HCT116 (cell line): ENCODE measurements at regions not wholly inside any gene's neighbourhood (a gene's known extent, or its start where the extent isn't known, plus 50 kb on each side); places are given as distances from the start of the nearest gene placed in this dataset.

Source experiments
- ATAC-seq: fragments of 200-7000 bp; cut with Tn5 transposase; 2 replicates; pipeline ENCODE4 v1.9.1; 2020; ENCODE audit warnings: mild to moderate bottlenecking, moderate library complexity
- BruUV-seq: library from RNA; stranded (reverse); fragments of 400-500 nt; replicated peaks from 2 replicates; lab custom pipeline; 2021; lab: Mats Ljungman, UMichigan
- CTCF ChIA-PET: fragments of 300-600 bp; sonication (Branson Sonifier 250); formaldehyde crosslinking; loops from one replicate; lab custom pipeline; 2021; ENCODE audit warnings: antibody characterized with exemption; lab: Charles Lee
- POLR2A ChIA-PET: fragments of 300-600, 350-600 bp; sonication (Branson Sonifier 250); formaldehyde crosslinking; loops from one replicate; lab custom pipeline; 2021; ENCODE audit warnings: antibody characterized with exemption; lab: Charles Lee
- RAD21 ChIA-PET, 2 experiments: fragments of 300-600 bp; sonication (Branson Sonifier 250); formaldehyde crosslinking; loops; one replicate each; lab custom pipeline; 2023; ENCODE audit warnings: low total read pairs in 2 of 2; ENCODE audit not compliant: uncharacterized antibody in 2 of 2, unreplicated experiment in 2 of 2, low non-redundant PET in 1 of 2; lab: Charles Lee
- DNase-seq: peaks from one replicate; pipeline ENCODE4 v3.0.0-alpha.2; 2010; ENCODE audit warnings: low read depth, low spot score
- H2AFZ ChIP-seq: fragments of 200-600 bp; shearing (Covaris generic), sonication (generic); 2 replicates; pipeline ENCODE4 v1.6.1; 2017; ENCODE audit warnings: low read depth, mixed run types, mixed read lengths, antibody characterized with exemption, low read length; ENCODE audit not compliant: poor library complexity, severe bottlenecking
- H3K27ac ChIP-seq: 2 replicates; pipeline ENCODE4 v1.5.1; 2012; ENCODE audit warnings: low read depth, low read length
- H3K27me3 ChIP-seq: fragments of 200-600 bp; sonication (generic); 2 replicates; pipeline ENCODE4 v1.6.1; 2016; ENCODE audit warnings: mixed run types, low read length, mixed read lengths; ENCODE audit not compliant: insufficient read depth
- H3K36me3 ChIP-seq, 2 experiments: fragments of 200-500 bp in 1 of 2; fragments of 200-600 bp in 1 of 2; sonication (Bioruptor generic) in 1 of 2; sonication (generic) in 1 of 2; 2 replicates each; pipeline versions ENCODE4 v1.5.1 to v1.6.1; 2014 to 2016; ENCODE audit warnings: low read length in 2 of 2, inconsistent platforms in 1 of 2, mixed read lengths in 1 of 2, mixed run types in 1 of 2; ENCODE audit not compliant: insufficient read depth in 2 of 2, control insufficient read depth in 1 of 2
- H3K4me1 ChIP-seq, 2 experiments: fragments of 200-600 bp in 1 of 2; sonication (generic) in 1 of 2; 2 replicates each; pipeline versions ENCODE4 v1.5.1 to v1.6.1; 2012 to 2017; ENCODE audit warnings: low read length in 2 of 2, inconsistent platforms in 1 of 2, mild to moderate bottlenecking in 1 of 2, mixed read lengths in 1 of 2, mixed run types in 1 of 2, moderate library complexity in 1 of 2; ENCODE audit not compliant: insufficient read depth in 2 of 2, control insufficient read depth in 1 of 2
- H3K4me2 ChIP-seq: fragments of 200-600 bp; sonication (generic); 2 replicates; pipeline ENCODE4 v1.6.1; 2017; ENCODE audit warnings: mixed run types, low read length, mixed read lengths
- H3K4me3 ChIP-seq, 2 experiments: fragments of 200-600 bp in 1 of 2; sonication (generic) in 1 of 2; replicated peaks in 1 of 2; 2 replicates each; pipeline ENCODE4 v1.5.1; 2011 to 2016; ENCODE audit warnings: low read length in 2 of 2, control low read depth in 1 of 2, low read depth in 1 of 2, mild to moderate bottlenecking in 1 of 2, mixed read lengths in 1 of 2, mixed run types in 1 of 2
- H3K79me2 ChIP-seq: fragments of 200-600 bp; sonication (generic); 2 replicates; pipeline ENCODE4 v1.6.1; 2017; ENCODE audit warnings: mild to moderate bottlenecking, mixed run types, low read length, moderate library complexity, mixed read lengths; ENCODE audit not compliant: insufficient read depth
- H3K9ac ChIP-seq: fragments of 200-600 bp; sonication (generic); 2 replicates; pipeline ENCODE4 v1.6.1; 2016; ENCODE audit warnings: low read length, mixed read lengths
- H3K9me2 ChIP-seq: fragments of 200-600 bp; sonication (generic), shearing (Covaris generic); 2 replicates; pipeline ENCODE4 v1.6.1; 2017; ENCODE audit warnings: mixed run types, mild to moderate bottlenecking, moderate library complexity; ENCODE audit not compliant: insufficient read depth
- H3K9me3 ChIP-seq, 2 experiments: fragments of 200-500 bp in 1 of 2; fragments of 200-600 bp in 1 of 2; sonication (Bioruptor generic) in 1 of 2; sonication (generic) in 1 of 2; 2 replicates each; pipeline ENCODE4 v1.6.1; 2014 to 2017; ENCODE audit warnings: low read length in 2 of 2, mixed read lengths in 2 of 2, inconsistent platforms in 1 of 2, low read depth in 1 of 2, mild to moderate bottlenecking in 1 of 2, mixed run types in 1 of 2, moderate library complexity in 1 of 2; ENCODE audit not compliant: control insufficient read depth in 1 of 2, insufficient read depth in 1 of 2
- H4K20me1 ChIP-seq: fragments of 200-600 bp; sonication (generic), shearing (Covaris generic); 2 replicates; pipeline ENCODE4 v1.6.1; 2017; ENCODE audit warnings: mixed run types, mild to moderate bottlenecking, moderate library complexity; ENCODE audit not compliant: insufficient read depth
- CEBPB ChIP-seq: IDR thresholded peaks from 2 replicates; pipeline ENCODE4 v1.6.1; 2012; ENCODE audit warnings: low read depth
- CTCF ChIP-seq, 3 experiments: fragments of 200-600 bp in 1 of 3; sonication (generic) in 1 of 3; IDR thresholded peaks in 2 of 3; conservative IDR thresholded peaks in 1 of 3; 2 replicates each; pipeline ENCODE4 v1.5.1; 2012 to 2017; ENCODE audit warnings: low read depth in 2 of 3, low read length in 2 of 3, antibody characterized with exemption in 1 of 3, borderline replicate concordance in 1 of 3, control low read depth in 1 of 3, mild to moderate bottlenecking in 1 of 3, mixed read lengths in 1 of 3, mixed run types in 1 of 3, moderate library complexity in 1 of 3; ENCODE audit not compliant: insufficient read depth in 1 of 3
- EZH2 ChIP-seq: fragments of 200-600 bp; sonication (generic); IDR thresholded peaks from 2 replicates; pipeline ENCODE4 v1.6.1; 2017; ENCODE audit warnings: antibody characterized with exemption, mixed run types
- EZH2phosphoT487 ChIP-seq: fragments of 200-600 bp; IDR thresholded peaks from 2 replicates; pipeline ENCODE4 v1.6.1; 2018; ENCODE audit warnings: antibody characterized with exemption, borderline replicate concordance
- JUND ChIP-seq: IDR thresholded peaks from 2 replicates; pipeline ENCODE4 v1.6.1; 2012
- POLR2A ChIP-seq: IDR thresholded peaks from 2 replicates; pipeline ENCODE4 v1.7.0; 2011; ENCODE audit warnings: borderline replicate concordance; ENCODE audit not compliant: insufficient read depth, insufficient read length; ENCODE audit errors: extremely low read depth
- TCF7L2 ChIP-seq: IDR thresholded peaks from 2 replicates; pipeline ENCODE4 v1.7.0; 2011; ENCODE audit warnings: borderline replicate concordance, inconsistent platforms; ENCODE audit not compliant: insufficient read depth, insufficient read length; ENCODE audit errors: extremely low read depth
- ZNF274 ChIP-seq: fragments of 200-500 bp; sonication (Bioruptor generic); IDR thresholded peaks from 2 replicates; pipeline ENCODE4 v1.6.1; 2014; ENCODE audit warnings: mild to moderate bottlenecking, low read depth, low read length, inconsistent platforms
- intact Hi-C: fragments of 100-400 bp; cut with micrococcal nuclease; formaldehyde crosslinking; loops from 2 replicates; pipeline ENCODE4 v1.10.0; 2022

GRCh38 chr1:217088521-217089284, 365.5 kb upstream of the ESRRG start:
- ChIA-PET POLR2A (no interaction called here), RAD21 (no interaction called here), CTCF (no interaction called here)
- Histone ChIP-seq H3K9me2 (no peaks in the 10 kb centered on the region), H3K4me2 (no peak overlapping the region), H3K9me3 (no peaks in the 10 kb centered on the region), H3K36me3 (no peaks in the 10 kb centered on the region), H3K79me2 (no peaks in the 10 kb centered on the region), H3K27ac (no peak overlapping the region), H3K4me3 (no peak overlapping the region), H3K27me3 (no peaks in the 10 kb centered on the region), H4K20me1 (no peaks in the 10 kb centered on the region), H2AFZ (no peak overlapping the region), H3K4me1 (no peaks in the 10 kb centered on the region), H3K9ac (no peak overlapping the region)
- no TSS peak for BruUV-seq
- intact Hi-C loops, result no loop called here
- no peak for TF ChIP-seq TCF7L2
- DNase-seq (no peak), ATAC-seq (no peak)

- H3K79me2 ChIP-seq, result no peaks in the 10 kb centered on the region
- H3K9me2 ChIP-seq, result no peaks in the 10 kb centered on the region
- intact Hi-C loops, result no loop called here
- CTCF ChIA-PET, result no interaction called here
- POLR2A ChIA-PET, result interaction anchor here (0.7 kb wide), 1 partner anchor 630 kb away, joined by 3 read pairs; no protein-coding TSS in a partner anchor
- no peaks in the 10 kb centered on the region for H3K4me1 ChIP-seq
- RAD21 ChIA-PET, result no interaction called here
- H2AFZ ChIP-seq, result no peak overlapping the region
- H3K27me3 ChIP-seq, result no peaks in the 10 kb centered on the region
- H3K9ac ChIP-seq, result no peak overlapping the region
- no peak overlapping the region for H3K4me2 ChIP-seq
- H3K36me3 ChIP-seq, result no peaks in the 10 kb centered on the region
- no peaks in the 10 kb centered on the region for H3K9me3 ChIP-seq
- H4K20me1 ChIP-seq, result no peaks in the 10 kb centered on the region
- DNase-seq, result no peak
- BruUV-seq, result no TSS peak
- H3K4me3 ChIP-seq, result no peak overlapping the region
- no peak for ATAC-seq
- H3K27ac ChIP-seq, result no peak overlapping the region
- TF ChIP-seq EZH2, result no peak
- no peak for TF ChIP-seq CEBPB
- no peak for TF ChIP-seq EZH2phosphoT487
- TF ChIP-seq CTCF (IDR thresholded peaks at IDR 0.05 in 2 of 3, conservative IDR thresholded peaks at IDR 0.05 in 1 of 3; ENCODE audit: borderline replicate concordance in 1 of 3, insufficient read depth in 1 of 3, low read depth in 2 of 3, low read length in 2 of 3), result no peak
- TF ChIP-seq JUND, result no peak
- TF ChIP-seq POLR2A, result no peak
- TF ChIP-seq ZNF274, result no peak
These were observed 364.8 kb upstream of the ESRRG start for GRCh38 chr1:217088011-217088410.
